ENCODE measurements at regions not wholly inside any gene's neighbourhood (a gene's known extent, or its start where the extent isn't known, plus 50 kb on each side); places are given as distances from the start of the nearest gene placed in this dataset.

DNA sequence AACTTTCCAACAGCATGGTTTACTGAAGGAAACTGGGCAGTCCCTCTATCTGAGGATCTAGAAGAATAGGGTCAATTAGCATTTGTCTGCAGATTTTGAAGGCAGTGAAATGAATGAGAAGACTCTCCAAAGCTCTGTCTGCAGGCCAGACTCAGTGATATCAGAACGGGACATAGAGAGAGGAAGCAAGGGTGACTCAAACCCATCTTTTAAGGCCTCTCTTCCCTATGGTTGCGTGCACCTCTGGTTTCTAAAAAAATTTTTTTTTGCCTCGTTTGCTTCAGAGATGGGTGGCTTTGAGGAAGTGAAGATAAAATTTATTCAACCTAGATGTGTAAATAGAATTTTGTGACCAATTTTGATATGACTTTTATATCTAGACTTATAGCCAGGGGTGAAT is 71.9 kb upstream of the HOXC13 start:
- Histone ChIP-seq H3K4me1 (ENCODE audit: insufficient read depth, low read length) (no peaks in the 10 kb centered on the region), H3K79me2 (ENCODE audit: insufficient read depth, low read length) (no peaks in the 10 kb centered on the region), H4K20me1 (ENCODE audit: insufficient read depth, low read length) (no peaks in the 10 kb centered on the region), H3K36me3 (replicated peaks in 1 of 2; ENCODE audit: control insufficient read depth in 1 of 2, insufficient read depth in 2 of 2, low read length in 2 of 2) (no peaks in the 10 kb centered on the region), H3K27me3 (ENCODE audit: control insufficient read depth in 1 of 2, insufficient read depth in 2 of 2, low read length in 2 of 2) (0 out of 5 replicates have a peak, but pooled peaks cover 0 to 11% of the 10 kb centered on the region in 2 experiments), H3K4me3 (replicated peaks in 1 of 3; ENCODE audit: insufficient read depth in 1 of 3, low read depth in 2 of 3, low read length in 3 of 3) (no peak overlapping the region), H3K9ac (ENCODE audit: insufficient read depth, low read depth, low read length) (no peak overlapping the region), H3K4me2 (ENCODE audit: low read depth, low read length) (no peak overlapping the region), H3K27ac (ENCODE audit: extremely low read length, insufficient read depth, low read length) (no peak overlapping the region), H2AFZ (ENCODE audit: low read length) (no peak overlapping the region), H3K9me3 (ENCODE audit: low read length) (no peaks in the 10 kb centered on the region)
- ChIA-PET POLR2A (no interaction called here), CTCF (ENCODE audit: low intra/inter-chr PET ratio, low total read pairs) (no interaction called here)
- in situ Hi-C loops (cut with HindIII; ENCODE audit: extremely low pct_ligation_motif_present, low pct_unique_long_range_greater_than_20kb) (no loop called here), intact Hi-C loops (cut with micrococcal nuclease; ENCODE audit: unreplicated experiment) (no loop called here)
- TF ChIP-seq TEF (CRISPR knock-in tag; IDR thresholded peaks at IDR 0.05) (no peak), DMAP1 (CRISPR knock-in tag; IDR thresholded peaks at IDR 0.05) (no peak), ZNF224 (CRISPR knock-in tag; IDR thresholded peaks at IDR 0.05) (no peak), SYNCRIP (IDR thresholded peaks at IDR 0.05; ENCODE audit: insufficient read depth, low read depth, low read length) (no peak), FOXO1 (CRISPR knock-in tag; IDR thresholded peaks at IDR 0.05) (no peak), ZNF343 (CRISPR knock-in tag; IDR thresholded peaks at IDR 0.05) (no peak), HNRNPK (IDR thresholded peaks at IDR 0.05; ENCODE audit: low read depth, low read length, poor library complexity, severe bottlenecking) (no peak), KLF15 (CRISPR knock-in tag; IDR thresholded peaks at IDR 0.05; ENCODE audit: borderline replicate concordance) (no peak), CAMTA2 (CRISPR knock-in tag; IDR thresholded peaks at IDR 0.05; ENCODE audit: borderline replicate concordance) (no peak), FOSL2 (CRISPR knock-in tag; IDR thresholded peaks at IDR 0.05) (no peak), ZNF33B (CRISPR knock-in tag; IDR thresholded peaks at IDR 0.05) (no peak)
- TF ChIP-seq, protein P1, sequence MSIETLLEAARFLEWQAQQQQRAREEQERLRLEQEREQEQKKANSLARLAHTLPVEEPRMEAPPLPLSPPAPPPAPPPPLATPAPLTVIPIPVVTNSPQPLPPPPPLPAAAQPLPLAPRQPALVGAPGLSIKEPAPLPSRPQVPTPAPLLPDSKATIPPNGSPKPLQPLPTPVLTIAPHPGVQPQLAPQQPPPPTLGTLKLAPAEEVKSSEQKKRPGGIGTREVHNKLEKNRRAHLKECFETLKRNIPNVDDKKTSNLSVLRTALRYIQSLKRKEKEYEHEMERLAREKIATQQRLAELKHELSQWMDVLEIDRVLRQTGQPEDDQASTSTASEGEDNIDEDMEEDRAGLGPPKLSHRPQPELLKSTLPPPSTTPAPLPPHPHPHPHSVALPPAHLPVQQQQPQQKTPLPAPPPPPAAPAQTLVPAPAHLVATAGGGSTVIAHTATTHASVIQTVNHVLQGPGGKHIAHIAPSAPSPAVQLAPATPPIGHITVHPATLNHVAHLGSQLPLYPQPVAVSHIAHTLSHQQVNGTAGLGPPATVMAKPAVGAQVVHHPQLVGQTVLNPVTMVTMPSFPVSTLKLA (IDR thresholded peaks at IDR 0.05), result no peak
- TF ChIP-seq, protein P2, sequence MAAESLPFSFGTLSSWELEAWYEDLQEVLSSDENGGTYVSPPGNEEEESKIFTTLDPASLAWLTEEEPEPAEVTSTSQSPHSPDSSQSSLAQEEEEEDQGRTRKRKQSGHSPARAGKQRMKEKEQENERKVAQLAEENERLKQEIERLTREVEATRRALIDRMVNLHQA (CRISPR knock-in tag; IDR thresholded peaks at IDR 0.05), result no peak
- TF ChIP-seq, protein P3, sequence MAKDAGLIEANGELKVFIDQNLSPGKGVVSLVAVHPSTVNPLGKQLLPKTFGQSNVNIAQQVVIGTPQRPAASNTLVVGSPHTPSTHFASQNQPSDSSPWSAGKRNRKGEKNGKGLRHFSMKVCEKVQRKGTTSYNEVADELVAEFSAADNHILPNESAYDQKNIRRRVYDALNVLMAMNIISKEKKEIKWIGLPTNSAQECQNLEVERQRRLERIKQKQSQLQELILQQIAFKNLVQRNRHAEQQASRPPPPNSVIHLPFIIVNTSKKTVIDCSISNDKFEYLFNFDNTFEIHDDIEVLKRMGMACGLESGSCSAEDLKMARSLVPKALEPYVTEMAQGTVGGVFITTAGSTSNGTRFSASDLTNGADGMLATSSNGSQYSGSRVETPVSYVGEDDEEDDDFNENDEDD (CRISPR knock-in tag; IDR thresholded peaks at IDR 0.05; ENCODE audit: borderline replicate concordance), result no peak
- BruUV-seq (replicated peaks), result no TSS peak
- DNase-seq (ENCODE audit: low spot score), result no peak
- WGBS (ENCODE audit: low lambda C conversion rate), result 25% methylated on average over 3 of the region's 3 CpGs
- ATAC-seq, result no peak
- no peak for FAIRE-seq

Measured in HepG2 (cell line).